ENCODE measurements at regions not wholly inside any gene's neighbourhood (a gene's known extent, or its start where the extent isn't known, plus 50 kb on each side); places are given as distances from the start of the nearest gene placed in this dataset.
"Not testable (repeated sequence)": the region's sequence is repeated elsewhere in the genome, so short reads cannot be mapped to it uniquely, and the experiment has no call there.

DNA sequence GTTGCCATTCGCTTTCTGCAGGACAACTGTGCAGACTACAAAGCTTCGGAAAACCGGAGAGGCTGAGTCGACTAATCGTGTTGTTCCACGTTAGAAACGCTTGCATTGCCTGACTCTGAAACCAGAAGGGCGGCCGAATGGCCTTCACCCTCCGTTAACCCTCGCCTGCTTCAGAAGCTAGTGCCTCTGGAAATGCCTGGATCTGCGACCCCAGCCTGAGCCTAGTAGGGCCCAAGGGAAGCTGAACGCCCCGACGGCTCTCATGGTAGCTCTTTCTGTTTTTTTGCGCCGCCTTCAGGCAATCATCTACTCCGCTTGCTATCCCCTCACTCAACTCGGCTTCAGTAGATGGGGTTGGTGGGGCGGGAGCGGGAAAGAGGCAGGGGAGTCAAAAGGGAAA, 117.3 kb downstream of the PPIAL4A start:
- not testable (repeated sequence) for DNase-seq

DNA sequence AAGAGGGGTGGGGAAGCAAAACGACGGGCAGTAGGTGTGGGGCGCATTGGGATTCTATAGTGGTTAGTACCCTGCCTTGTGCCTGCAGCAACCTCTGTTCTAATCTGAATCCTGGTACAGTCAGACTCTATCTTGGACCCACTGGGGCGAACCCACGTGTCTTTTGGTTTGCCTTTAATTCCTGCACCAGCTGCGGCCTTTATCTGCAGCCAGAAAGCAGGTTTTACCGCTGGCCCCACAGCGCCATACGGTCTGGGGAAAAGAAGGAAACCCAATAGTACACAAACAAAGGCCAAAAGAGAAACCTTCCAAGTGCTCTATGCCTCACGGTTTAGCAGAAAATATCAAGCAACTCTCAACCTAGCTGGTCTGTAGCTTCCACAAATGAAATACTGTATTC, 118.2 kb downstream of the PPIAL4A start:
- not testable (repeated sequence) for DNase-seq

DNA sequence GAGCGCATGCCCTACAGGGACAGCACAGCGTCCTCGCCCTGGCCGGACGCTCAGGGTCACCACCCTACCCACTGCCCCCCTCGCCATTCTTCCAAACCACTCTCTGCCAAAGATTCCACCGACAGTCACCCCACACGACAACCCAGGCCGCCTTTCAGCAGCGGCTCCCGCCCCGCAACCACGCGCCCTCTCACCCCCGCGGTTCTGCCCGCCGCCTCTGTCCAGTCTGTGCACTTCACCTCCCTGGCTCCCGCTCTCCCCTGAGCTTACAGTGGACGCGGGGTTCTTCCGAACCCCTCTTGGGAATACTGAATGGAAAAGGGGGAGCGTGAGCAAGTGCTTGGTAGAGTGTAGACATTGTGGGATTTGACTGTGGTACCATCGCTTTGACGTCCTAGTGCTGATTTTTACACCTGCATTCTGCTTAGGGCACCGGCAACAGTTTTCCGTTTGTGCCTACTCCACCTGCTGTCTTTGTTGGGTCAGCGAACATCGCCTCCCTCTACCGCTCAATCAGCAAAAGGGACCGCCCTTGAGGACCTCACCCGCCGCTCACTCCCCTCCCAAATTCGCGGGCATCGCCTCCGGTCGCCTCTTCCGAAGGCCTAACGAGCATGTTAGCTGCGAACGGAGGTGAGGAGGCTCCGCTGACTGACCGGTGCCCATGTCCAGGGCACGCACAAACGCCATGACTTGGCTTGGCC, 119.1 kb downstream of the PPIAL4A start:
- DNase-seq = not testable (repeated sequence)

DNA sequence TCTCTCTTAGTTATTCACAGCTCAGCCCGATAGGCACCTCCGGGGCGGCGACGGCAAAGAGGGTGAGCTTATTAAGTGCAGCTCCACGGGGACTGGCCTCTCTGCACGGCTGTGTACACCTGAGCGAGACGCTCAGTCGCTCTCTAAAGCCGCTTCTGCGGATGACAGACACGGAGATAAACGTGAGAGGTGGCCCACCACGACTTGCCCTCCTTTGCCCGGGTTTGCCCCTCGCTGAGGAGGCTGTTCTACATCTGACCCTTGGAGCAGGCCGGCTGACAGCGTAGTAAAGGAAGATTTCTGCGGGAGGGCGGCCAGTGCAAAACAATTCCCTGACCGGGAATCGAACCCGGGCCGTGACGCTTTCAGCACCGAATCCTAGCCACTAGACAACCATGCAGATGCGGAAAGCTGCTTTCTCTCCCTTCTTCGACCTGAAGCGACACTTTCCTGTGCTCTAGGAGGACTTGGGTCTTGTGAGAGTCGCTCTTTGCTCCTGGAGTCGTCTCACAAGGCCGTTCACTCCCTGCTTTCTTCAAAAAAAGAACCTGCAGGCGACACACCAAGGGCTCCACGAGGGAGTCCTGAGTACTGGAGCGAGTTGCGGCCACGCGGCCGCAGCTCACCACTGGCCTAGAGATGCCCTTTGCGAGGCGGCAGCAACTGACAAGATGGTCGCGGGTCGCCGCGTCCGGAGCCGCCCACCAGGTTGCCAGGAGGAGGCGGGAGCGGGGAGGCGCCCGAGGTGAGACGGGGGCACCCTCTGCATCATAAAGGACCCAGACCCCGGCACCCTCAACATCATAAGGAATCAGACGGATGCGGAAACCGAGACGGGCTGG, 119.9 kb downstream of the PPIAL4A start:
- DNase-seq = not testable (repeated sequence)

- not testable (repeated sequence) for DNase-seq
These were observed 120.6 kb downstream of the PPIAL4A start for GRCh38 chr1:121010141-121010540.

DNA sequence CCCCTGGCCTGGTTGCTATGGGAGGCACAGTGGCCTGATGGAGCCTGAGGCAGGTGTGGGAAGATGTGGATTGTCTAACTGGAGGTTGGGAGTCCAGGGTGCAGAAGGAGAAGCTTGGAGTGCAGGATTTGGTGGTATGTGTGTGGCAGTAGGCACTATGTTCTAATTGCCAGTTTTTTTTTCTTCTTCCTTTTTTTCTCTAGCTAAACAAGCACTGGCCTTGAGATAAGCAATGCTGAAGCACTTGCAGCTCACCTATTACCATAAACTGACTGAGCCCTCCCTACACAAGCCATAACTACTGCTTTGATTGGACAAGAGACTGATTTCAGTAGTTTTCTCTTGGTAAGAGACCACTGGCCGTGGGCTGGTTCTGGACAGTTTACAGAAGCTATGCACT, 123.6 kb downstream of the PPIAL4A start:
- not testable (repeated sequence) for DNase-seq

DNA sequence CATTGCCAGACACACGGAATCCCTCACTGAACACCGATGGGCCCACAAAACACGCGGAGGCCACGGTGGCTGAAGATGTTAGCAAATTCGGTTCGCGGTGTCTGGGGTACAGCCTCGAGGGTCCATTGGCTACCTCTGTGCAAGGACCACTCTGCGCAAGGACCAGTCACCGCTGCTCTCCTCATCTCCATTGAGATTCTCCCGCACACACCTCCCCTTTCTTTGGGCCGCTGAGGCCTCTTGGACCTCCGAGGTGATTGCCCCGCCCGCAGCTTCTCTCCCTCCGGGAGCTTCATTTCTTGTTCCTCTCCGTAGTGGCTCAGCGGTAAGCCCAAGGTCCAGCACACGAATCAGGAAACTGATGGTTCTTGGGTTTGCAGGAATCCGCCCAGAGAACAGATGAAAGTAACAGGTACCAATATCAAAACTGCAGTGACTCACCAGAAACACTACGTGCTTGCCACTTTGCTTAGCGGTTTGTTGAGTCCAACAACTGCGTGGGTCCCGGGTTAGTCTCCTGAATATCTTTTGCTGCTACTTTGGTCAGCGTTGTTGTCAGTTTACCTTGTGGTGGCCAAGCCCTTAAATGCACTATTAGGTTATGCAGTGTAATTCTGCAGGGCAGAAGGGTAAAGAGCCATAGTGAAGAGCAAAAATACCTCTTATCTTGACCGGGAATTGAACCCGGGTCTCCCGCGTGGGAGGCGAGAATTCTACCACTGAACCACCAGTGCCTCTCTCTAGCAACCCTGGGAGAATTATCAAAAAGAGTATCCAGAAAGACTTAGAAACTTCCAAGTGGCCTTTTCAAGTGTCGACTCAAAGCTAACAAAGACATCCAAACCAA, 126.8 kb downstream of the PPIAL4A start:
- peak; percentile 69 for DNase-seq

DNA sequence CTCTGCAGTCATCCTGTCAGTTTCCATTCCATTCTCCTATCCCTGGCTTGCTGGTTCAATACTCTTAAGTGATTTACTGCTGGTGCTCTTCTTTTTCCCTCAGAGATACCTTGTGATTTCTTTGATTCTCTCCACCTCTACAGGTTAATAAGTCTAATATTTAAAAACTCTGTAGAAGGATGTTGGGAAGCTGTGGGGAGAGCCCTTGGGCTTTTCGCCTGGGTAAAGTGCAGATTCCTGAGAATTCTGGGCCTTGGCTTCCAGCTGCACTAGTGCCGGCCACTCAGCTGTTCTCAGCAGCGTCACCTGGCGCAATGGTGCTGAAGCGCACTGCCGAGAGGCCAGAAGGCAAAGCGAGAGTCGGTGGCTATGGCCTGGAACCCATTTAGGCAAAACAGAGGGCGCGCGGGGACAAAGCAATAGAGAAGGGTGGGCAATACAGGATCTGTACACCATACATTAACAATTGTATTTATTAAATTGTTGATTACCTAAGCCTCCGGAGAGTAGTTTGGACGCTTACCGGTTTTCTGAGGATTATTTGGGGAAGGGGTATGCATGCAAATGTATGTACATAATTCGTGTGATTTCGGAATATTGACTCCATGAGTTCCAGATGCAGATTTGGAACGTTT, 130.3 kb downstream of the PPIAL4A start:
- DNase-seq = not testable (repeated sequence)

GRCh38 chr1:121020350-121021236, 131.0 kb downstream of the PPIAL4A start:
- peak; percentile 36 for DNase-seq

DNA sequence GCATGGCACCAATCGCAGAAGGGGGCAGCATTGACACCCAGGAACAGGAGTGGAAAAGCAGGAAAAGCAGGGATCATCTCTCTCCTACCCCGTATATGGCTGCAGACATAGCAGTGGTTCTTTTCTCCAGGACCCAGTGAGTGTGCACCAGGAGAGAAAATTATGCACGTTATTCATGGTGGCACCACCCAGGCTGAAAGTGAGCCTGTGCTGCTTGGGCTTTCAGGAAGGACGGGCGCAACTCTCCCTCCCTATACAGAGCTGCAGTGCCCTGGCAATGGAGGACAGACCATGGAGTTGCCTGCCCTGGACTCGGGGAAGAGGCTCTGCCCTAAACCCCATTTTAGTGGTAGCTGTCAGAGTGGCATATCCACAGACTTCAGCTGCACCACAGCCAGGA, 132.1 kb downstream of the PPIAL4A start:
- DNase-seq = not testable (repeated sequence)

- DNase-seq = not testable (repeated sequence)
These were observed 143.4 kb downstream of the PPIAL4A start for GRCh38 chr1:121032878-121033494.

DNA sequence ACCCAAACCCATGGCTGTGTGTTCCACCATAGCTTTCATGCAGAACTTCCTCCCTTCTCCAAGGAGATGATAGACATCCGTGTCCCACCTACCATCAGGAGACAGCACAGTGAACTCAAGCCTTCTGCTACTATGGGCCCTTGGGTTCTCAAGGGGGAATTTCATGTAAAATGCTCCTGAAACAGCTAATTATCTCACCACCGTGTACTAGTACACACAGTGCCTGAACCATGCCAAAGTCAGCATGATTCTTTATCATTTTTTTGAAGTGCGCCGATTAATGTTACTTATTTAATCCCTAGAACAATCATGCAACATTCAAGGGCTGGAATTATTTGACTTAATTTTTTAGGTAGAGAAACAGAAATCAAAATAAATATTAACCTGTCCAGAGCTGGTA, 147.2 kb downstream of the PPIAL4A start:
- DNase-seq = not testable (repeated sequence)

DNA sequence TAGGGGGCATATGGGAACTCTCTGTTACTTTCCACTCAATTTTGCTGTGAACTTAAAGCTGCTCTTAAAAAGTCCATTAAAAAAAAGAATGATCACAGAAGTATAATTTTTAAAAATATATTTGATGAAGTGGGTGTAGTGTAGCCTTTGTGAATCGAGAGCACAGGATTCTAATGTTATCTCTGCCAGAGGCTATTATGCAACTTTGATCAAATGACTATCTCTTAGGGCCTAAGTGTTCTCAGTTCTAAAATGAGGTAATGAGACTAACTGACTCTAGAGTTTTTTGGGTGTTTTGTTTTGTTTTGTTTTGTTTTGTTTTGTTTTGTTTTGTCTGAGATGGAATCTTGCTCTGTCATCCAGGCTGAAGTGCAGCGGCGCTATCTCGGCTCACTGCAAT, 143.2 kb downstream of the FAM72B start:
- DNase-seq = not testable (repeated sequence)

GRCh38 chr1:121041497-121041896, 142.6 kb downstream of the FAM72B start:
- not testable (repeated sequence) for DNase-seq

DNA sequence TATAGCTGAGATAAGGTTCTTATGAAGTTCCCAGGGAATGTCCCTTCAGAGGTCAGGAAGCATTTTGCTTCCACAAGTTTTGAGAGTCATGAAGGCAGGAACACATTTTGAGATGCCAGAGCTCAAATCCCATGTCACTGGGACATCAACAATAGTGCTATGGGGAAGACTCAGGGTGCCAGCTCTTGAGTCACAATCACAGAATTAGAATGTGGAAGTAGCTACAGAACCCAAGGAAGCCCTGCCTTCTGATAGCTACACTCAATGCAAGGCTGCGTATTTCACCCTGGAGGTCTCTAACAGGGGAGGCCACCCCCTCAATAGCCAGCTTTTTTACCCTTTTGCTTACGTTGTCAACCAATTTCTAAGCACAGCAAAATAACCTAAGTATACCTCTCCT, 141.3 kb downstream of the FAM72B start:
- not testable (repeated sequence) for DNase-seq

DNA sequence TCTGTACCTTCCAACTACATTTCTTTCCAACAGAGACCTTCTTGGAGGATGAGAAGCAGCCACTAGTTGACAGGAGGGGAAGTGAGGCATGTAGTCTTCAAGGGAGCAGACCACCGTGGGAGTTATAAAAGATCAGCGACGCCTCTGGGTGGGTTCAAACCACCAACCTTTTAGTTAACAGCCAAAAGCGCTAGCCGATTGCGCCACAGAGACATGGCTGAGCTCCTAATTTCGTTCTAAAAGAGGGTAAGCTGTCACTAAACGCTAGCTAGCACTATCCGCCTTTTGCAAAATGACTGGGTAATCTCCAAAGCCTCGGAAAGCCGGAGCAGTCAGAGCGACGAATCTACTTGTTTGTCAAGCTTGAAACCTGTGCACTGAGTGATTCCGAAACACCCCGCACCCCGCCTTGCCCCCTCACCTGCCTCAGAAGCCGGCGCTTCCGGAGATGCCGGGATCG, 135.8 kb downstream of the FAM72B start:
- DNase-seq = not testable (repeated sequence)

DNA sequence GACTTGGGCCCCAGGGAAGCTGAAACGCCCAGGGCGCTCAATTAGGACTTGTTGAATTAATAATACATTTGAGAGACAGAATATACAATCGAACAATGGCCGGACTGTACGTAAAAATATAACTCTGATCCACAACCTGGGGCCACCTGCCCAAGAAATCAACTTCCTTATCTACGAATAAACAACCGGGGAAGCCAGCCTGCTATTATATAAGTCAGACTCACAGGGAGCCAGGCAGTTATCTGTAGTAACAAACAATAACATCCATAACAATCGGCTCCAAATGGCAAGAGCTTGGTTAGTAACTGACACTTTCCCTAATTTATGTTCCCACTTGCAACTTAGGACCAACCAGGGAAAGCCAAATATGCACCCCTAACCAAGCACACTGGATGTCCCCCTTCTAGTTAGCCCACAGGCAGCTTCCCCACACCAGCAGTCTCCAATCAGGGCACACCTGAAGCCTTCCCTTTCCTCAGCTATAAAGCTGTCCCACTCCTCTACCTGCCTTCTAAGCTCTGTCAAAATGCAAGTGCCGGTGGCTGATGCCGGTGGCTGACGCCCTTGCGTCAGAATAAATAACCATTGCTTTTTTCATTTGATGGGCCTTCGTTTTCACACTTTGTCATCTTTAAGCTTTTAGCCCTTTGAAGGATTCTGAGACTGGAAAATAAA, 135.2 kb downstream of the FAM72B start:
- DNase-seq = not testable (repeated sequence)

- DNase-seq = not testable (repeated sequence)
These were observed 134.0 kb downstream of the FAM72B start for GRCh38 chr1:121050097-121050496.

- DNase-seq = not testable (repeated sequence)
These were observed 132.9 kb downstream of the FAM72B start for GRCh38 chr1:121051161-121051790.
